ENCODE measurements at regions not wholly inside any gene's neighbourhood (a gene's known extent, or its start where the extent isn't known, plus 50 kb on each side); places are given as distances from the start of the nearest gene placed in this dataset.
"Not testable (repeated sequence)": the region's sequence is repeated elsewhere in the genome, so short reads cannot be mapped to it uniquely, and the experiment has no call there.

GRCh38 chr1:29554208-29554778 lies 318.0 kb downstream of the PTPRU start:
- TF ChIP-seq CTCF (IDR thresholded peaks at IDR 0.05), result no peak
- Histone ChIP-seq H3K4me3 (no peak overlapping the region), H3K9me3 (no peaks in the 10 kb centered on the region), H3K4me1 (no peaks in the 10 kb centered on the region), H3K36me3 (no peaks in the 10 kb centered on the region), H3K27ac (no peak overlapping the region), H3K27me3 (no peaks in the 10 kb centered on the region)
- DNase-seq (ENCODE audit: low spot score in 2 of 2), result peak in 1 of 2 donors; percentile 18
- intact Hi-C loops (cut with DNase I), result no loop called here

- DNase-seq (ENCODE audit: low spot score in 2 of 2), result peak in 1 of 2 donors; percentile 46
- no peaks in the 10 kb centered on the region for H3K4me1 ChIP-seq
- intact Hi-C loops (cut with DNase I), result no loop called here
These were observed 315.0 kb downstream of the PTPRU start for GRCh38 chr1:29551123-29551936.

GRCh38 chr1:29550119-29550841 lies 314.0 kb downstream of the PTPRU start:
- intact Hi-C loops (cut with DNase I), result no loop called here
- peak in 1 of 2 donors; percentile 46 for DNase-seq (ENCODE audit: low spot score in 2 of 2)
- Histone ChIP-seq H3K27me3 (no peaks in the 10 kb centered on the region), H3K9me3 (no peaks in the 10 kb centered on the region), H3K4me1 (no peaks in the 10 kb centered on the region), H3K27ac (no peak overlapping the region), H3K36me3 (no peaks in the 10 kb centered on the region), H3K4me3 (no peak overlapping the region)
- TF ChIP-seq CTCF (IDR thresholded peaks at IDR 0.05), result no peak

More at GRCh38 chr1:29551123-29551936, 315.0 kb downstream of the PTPRU start:
- no peaks in the 10 kb centered on the region for H3K27me3 ChIP-seq
- H3K4me3 ChIP-seq, result no peak overlapping the region
- no peaks in the 10 kb centered on the region for H3K36me3 ChIP-seq
- TF ChIP-seq CTCF (IDR thresholded peaks at IDR 0.05), result no peak
- H3K9me3 ChIP-seq, result no peaks in the 10 kb centered on the region
- no peak overlapping the region for H3K27ac ChIP-seq

- H3K27me3 ChIP-seq; H3K4me3 ChIP-seq; H3K4me1 ChIP-seq; H3K9me3 ChIP-seq; intact Hi-C loops (cut with DNase I); H3K36me3 ChIP-seq; H3K27ac ChIP-seq: not testable (repeated sequence)
- peak in 1 of 2 donors; percentile 35 for DNase-seq (ENCODE audit: low spot score in 2 of 2)
These were observed 313.4 kb downstream of the PTPRU start for GRCh38 chr1:29549728-29550118.

- peak in 1 of 2 donors; percentile 53 for DNase-seq (ENCODE audit: low spot score in 2 of 2)
- no peaks in the 10 kb centered on the region for H3K36me3 ChIP-seq
- no peaks in the 10 kb centered on the region for H3K4me1 ChIP-seq
- TF ChIP-seq CTCF (IDR thresholded peaks at IDR 0.05), result no peak
- intact Hi-C loops (cut with DNase I), result no loop called here
- no peaks in the 10 kb centered on the region for H3K9me3 ChIP-seq
- H3K4me3 ChIP-seq, result no peak overlapping the region
- H3K27me3 ChIP-seq, result no peaks in the 10 kb centered on the region
- no peak overlapping the region for H3K27ac ChIP-seq
These were observed 312.7 kb downstream of the PTPRU start for GRCh38 chr1:29549001-29549400.

GRCh38 chr1:29548091-29548490 lies 311.8 kb downstream of the PTPRU start:
- Histone ChIP-seq H3K9me3 (no peaks in the 10 kb centered on the region), H3K36me3 (no peaks in the 10 kb centered on the region), H3K4me1 (no peaks in the 10 kb centered on the region), H3K27me3 (no peaks in the 10 kb centered on the region), H3K27ac (no peak overlapping the region), H3K4me3 (no peak overlapping the region)
- TF ChIP-seq CTCF (IDR thresholded peaks at IDR 0.05), result no peak
- peak in 1 of 2 donors; percentile 18 for DNase-seq (ENCODE audit: low spot score in 2 of 2)
- intact Hi-C loops (cut with DNase I), result no loop called here
